Gastroesophageal sphincter (tissue), 4 donors: ENCODE measurements at regions not wholly inside any gene's neighbourhood (a gene's known extent, or its start where the extent isn't known, plus 50 kb on each side); places are given as distances from the start of the nearest gene placed in this dataset.

Source experiments
- ATAC-seq: fragments of 150-250 bp; one replicate; pipeline ENCODE4 v1.9.1; 2016; ENCODE audit warnings: mild to moderate bottlenecking, moderate library complexity
- H3K27ac ChIP-seq, 4 donors: fragments of 200-600 bp; sonication (generic) in 3 of 4; 1 replicate in 3 of 4; 2 replicates in 1 of 4; pipeline ENCODE4 v1.5.1; 2016 to 2019
- H3K27me3 ChIP-seq: fragments of 200-600 bp; sonication (generic); one replicate; pipeline ENCODE4 v1.5.1; 2019
- H3K36me3 ChIP-seq, 2 donors: fragments of 200-600 bp; sonication (generic); one replicate each; pipeline ENCODE4 v1.5.1; 2019; ENCODE audit warnings: control low read depth in 1 of 2
- H3K4me1 ChIP-seq, 3 donors: fragments of 200-600 bp; sonication (generic); 1 replicate in 2 of 3; 2 replicates in 1 of 3; pipeline ENCODE4 v1.5.1; 2016 to 2019; ENCODE audit warnings: control low read depth in 2 of 3
- H3K4me3 ChIP-seq, 2 donors: fragments of 200-600 bp; sonication (generic); one replicate each; pipeline ENCODE4 v1.5.1; 2019; ENCODE audit warnings: mild to moderate bottlenecking in 1 of 2, moderate library complexity in 1 of 2
- H3K9me3 ChIP-seq, 3 donors: fragments of 200-600 bp; sonication (generic); one replicate each; pipeline ENCODE4 v1.5.1; 2017 to 2019; ENCODE audit warnings: control low read depth in 2 of 3
- CTCF ChIP-seq, 4 experiments: fragments of 200-600 bp in 2 of 4; fragments of 450-650 bp in 2 of 4; sonication (generic) in 1 of 4; IDR thresholded peaks; one replicate each; pipeline ENCODE4 v1.5.1; 2017 to 2019; ENCODE audit warnings: antibody characterized with exemption in 4 of 4, mild to moderate bottlenecking in 2 of 4, moderate library complexity in 2 of 4
- EP300 ChIP-seq: sonication (generic); formaldehyde crosslinking; IDR thresholded peaks from one replicate; pipeline ENCODE4 v1.6.1; 2017; ENCODE audit warnings: antibody characterized with exemption, mild to moderate bottlenecking
- POLR2A ChIP-seq, 2 donors: fragments of 450-650 bp; IDR thresholded peaks; one replicate each; pipeline ENCODE4 v1.6.1; 2017; ENCODE audit warnings: antibody characterized with exemption in 2 of 2, mild to moderate bottlenecking in 2 of 2, moderate library complexity in 1 of 2
- POLR2AphosphoS5 ChIP-seq: sonication (generic); formaldehyde crosslinking; IDR thresholded peaks from one replicate; pipeline ENCODE4 v1.6.1; 2017; ENCODE audit warnings: antibody characterized with exemption
- WGBS, 2 donors: methylation state at CpG; one replicate each; pipeline ENCODE4 v1.1.5; 2018; ENCODE audit warnings: low coverage in 1 of 2; 5-methylcytosine and 5-hydroxymethylcytosine counted together

GRCh38 chr1:198889101-198889500 is 250.3 kb downstream of the PTPRC start:
- H3K9me3 ChIP-seq, result no peaks in the 10 kb centered on the region
- H3K4me3 ChIP-seq, result no peak overlapping the region
- TF ChIP-seq POLR2AphosphoS5 (no peak), EP300 (no peak), POLR2A (IDR thresholded peaks at IDR 0.05) (no peak), CTCF (IDR thresholded peaks at IDR 0.05) (no peak)
- no peak for ATAC-seq
- no peaks in the 10 kb centered on the region for H3K4me1 ChIP-seq
- 89 to 94% methylated on average over 1 of the region's 1 CpG for WGBS, 2 donors
- H3K27me3 ChIP-seq, result no peaks in the 10 kb centered on the region
- no peak overlapping the region for H3K27ac ChIP-seq
- H3K36me3 ChIP-seq, result no peaks in the 10 kb centered on the region

- TF ChIP-seq POLR2A (IDR thresholded peaks at IDR 0.05), result no peak
- no peak for TF ChIP-seq EP300
- TF ChIP-seq CTCF (IDR thresholded peaks at IDR 0.05), result no peak
- no peak for TF ChIP-seq POLR2AphosphoS5
- Histone ChIP-seq H3K27ac (no peak overlapping the region), H3K36me3 (no peaks in the 10 kb centered on the region), H3K4me1 (no peaks in the 10 kb centered on the region), H3K27me3 (no peaks in the 10 kb centered on the region), H3K9me3 (no peaks in the 10 kb centered on the region), H3K4me3 (no peak overlapping the region)
- 53 to 73% methylated on average over 1 of the region's 1 CpG for WGBS, 2 donors
- no peak for ATAC-seq
These were observed 250.9 kb downstream of the PTPRC start for GRCh38 chr1:198889749-198890148.

- ATAC-seq, result no peak
- H3K9me3 ChIP-seq, result no peaks in the 10 kb centered on the region
- H3K27ac ChIP-seq, result no peak overlapping the region
- H3K27me3 ChIP-seq, result no peaks in the 10 kb centered on the region
- TF ChIP-seq POLR2AphosphoS5, result no peak
- no peak for TF ChIP-seq POLR2A (IDR thresholded peaks at IDR 0.05)
- TF ChIP-seq CTCF (IDR thresholded peaks at IDR 0.05), result no peak
- no peak for TF ChIP-seq EP300
- H3K4me1 ChIP-seq, result no peaks in the 10 kb centered on the region
- 61 to 77% methylated on average over 4 of the region's 4 CpGs for WGBS, 2 donors
- H3K36me3 ChIP-seq, result no peaks in the 10 kb centered on the region
- H3K4me3 ChIP-seq, result no peak overlapping the region
These were observed 251.5 kb downstream of the PTPRC start for GRCh38 chr1:198890214-198890930.

GRCh38 chr1:198892065-198892464 is 253.2 kb downstream of the PTPRC start:
- H3K27me3 ChIP-seq, result no peaks in the 10 kb centered on the region
- TF ChIP-seq POLR2A (IDR thresholded peaks at IDR 0.05) (no peak), POLR2AphosphoS5 (no peak), CTCF (IDR thresholded peaks at IDR 0.05) (no peak), EP300 (no peak)
- no peaks in the 10 kb centered on the region for H3K4me1 ChIP-seq
- H3K4me3 ChIP-seq, result no peak overlapping the region
- no peaks in the 10 kb centered on the region for H3K9me3 ChIP-seq
- H3K36me3 ChIP-seq, result no peaks in the 10 kb centered on the region
- ATAC-seq, result no peak
- H3K27ac ChIP-seq, result no peak overlapping the region
- 62 to 64% methylated on average over 1 of the region's 1 CpG for WGBS, 2 donors

- ATAC-seq, result no peak
- WGBS, 2 donors, result 82 to 100% methylated on average over 1 of the region's 1 CpG
- Histone ChIP-seq H3K36me3 (no peaks in the 10 kb centered on the region), H3K4me1 (no peaks in the 10 kb centered on the region), H3K27me3 (no peaks in the 10 kb centered on the region), H3K27ac (no peak overlapping the region), H3K4me3 (no peak overlapping the region), H3K9me3 (no peaks in the 10 kb centered on the region)
- TF ChIP-seq POLR2AphosphoS5 (no peak), EP300 (no peak), POLR2A (IDR thresholded peaks at IDR 0.05) (no peak), CTCF (IDR thresholded peaks at IDR 0.05) (no peak)
These were observed 254.3 kb downstream of the PTPRC start for GRCh38 chr1:198893141-198893540.
